ENCODE measurements at regions not wholly inside any gene's neighbourhood (a gene's known extent, or its start where the extent isn't known, plus 50 kb on each side); places are given as distances from the start of the nearest gene placed in this dataset.

GRCh38 chr3:10585945-10586344, 80.6 kb upstream of the ATP2B2 start:
- no peak for DNase-seq

GRCh38 chr3:10594915-10595314, 89.5 kb upstream of the ATP2B2 start:
- no peak for DNase-seq

DNA sequence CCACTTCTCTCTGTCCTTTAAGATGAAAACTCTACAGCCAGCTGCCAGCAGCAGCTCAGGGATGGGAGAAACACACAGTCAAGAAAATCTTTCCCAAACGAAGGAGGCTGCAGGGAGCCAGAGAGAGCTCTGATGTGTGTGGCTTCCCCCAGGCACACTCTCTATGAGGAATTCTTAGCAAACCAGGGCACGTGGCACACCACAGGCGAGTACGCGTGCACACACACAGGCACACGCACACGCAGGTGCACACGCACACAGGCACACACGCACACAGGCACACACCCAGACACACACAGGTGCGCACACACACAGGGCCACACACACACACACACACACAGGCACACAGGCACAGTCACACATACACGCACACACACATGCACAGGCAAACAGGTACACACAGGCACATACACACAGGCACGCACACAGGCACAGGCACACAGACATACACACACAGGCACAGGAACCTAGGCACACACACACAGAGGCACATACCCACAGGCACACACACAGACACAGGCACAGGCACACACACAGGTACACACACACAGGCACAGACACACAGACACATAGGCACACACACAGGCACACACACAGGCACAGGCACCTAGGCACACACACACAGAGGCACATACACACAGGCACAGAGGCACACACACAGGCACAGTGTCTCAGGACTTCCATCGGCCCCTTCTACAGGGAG, 91.5 kb upstream of the ATP2B2 start:
- DNase-seq: no peak

- DNase-seq: no peak
Observed at GRCh38 chr3:10597733-10598132, 92.3 kb upstream of the ATP2B2 start.

DNA sequence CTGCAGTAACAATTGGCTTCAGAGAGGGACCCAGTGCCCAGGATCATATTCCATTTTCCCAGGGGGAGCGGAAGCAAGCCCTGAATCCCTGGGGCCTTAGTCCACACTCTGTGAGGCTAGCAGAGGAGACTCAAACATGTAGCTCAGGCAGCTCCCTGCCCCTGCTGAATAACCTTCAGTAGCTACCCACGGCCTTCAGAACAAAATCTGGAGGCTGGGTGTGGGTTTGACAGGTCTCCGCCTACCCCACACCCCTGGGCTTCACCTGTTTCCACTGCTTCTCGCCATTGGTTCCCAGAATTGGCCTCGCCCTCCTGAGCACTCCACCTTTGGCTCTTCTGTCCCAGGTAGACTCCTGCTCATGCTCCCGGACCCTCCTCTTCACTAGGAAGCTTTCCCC, 93.6 kb upstream of the ATP2B2 start:
- no peak for DNase-seq

DNA sequence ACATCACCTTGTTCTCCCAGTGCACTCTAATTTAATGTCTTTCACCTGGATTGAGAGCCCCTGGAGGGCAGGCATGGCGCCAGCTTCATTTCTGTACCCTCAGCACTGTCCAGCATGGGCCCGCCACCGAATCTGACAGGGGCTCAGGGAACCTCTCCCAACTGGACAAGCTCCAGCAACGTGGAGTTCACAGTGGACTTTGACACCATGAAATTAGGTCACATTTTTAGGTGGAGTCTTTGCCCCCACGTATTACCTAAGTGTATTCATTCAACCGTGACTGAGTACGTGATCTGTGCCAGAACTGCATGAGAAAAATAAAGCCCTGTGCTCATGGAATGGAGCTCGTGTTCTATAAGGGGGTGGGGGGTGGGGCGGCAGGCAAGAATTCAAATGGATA, 94.1 kb upstream of the ATP2B2 start:
- no peak for DNase-seq

DNA sequence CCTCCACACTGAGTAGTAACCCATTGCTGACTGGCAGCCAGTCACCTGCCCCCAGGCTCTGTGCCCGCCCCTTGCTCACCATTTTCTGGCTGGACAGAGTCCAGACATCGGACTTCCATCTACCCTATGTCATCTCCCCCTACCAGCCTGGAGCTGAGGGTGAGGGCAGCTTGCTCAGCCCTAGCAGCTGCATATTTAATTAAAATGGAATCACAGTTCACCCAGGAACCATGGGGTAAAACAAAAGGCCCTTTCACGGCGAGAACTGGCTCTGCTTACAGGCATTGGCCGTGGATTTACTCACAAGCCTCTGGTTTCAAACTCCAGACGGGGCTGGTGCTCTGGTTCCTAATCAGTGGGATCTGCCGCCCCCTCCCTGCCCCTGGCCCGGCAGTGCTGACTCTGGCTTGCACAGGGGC, 94.9 kb upstream of the ATP2B2 start:
- no peak for DNase-seq

- no peak for DNase-seq
Observed at GRCh38 chr3:10600726-10601125, 95.3 kb upstream of the ATP2B2 start.

GRCh38 chr3:10601151-10601856, 95.9 kb upstream of the ATP2B2 start:
- DNase-seq: no peak

DNA sequence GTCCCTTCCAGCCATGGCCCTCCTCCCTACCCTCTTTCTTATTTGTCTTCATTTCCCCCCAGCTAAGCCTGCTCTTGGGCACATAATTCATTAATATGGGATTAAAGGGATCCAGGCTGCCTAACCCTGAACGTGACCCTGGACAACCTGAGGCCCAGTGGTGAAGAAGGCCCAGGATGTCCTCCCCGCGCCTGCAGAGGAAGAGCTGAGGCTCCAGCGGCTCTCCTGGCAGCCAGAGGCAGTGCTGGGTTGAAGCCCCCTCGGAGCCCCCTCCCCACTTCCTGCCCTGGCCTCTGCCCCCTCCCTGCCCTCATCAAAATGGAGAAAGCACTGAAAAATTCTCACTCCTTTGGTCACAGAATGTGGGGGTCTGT, 96.5 kb upstream of the ATP2B2 start:
- DNase-seq: no peak

DNA sequence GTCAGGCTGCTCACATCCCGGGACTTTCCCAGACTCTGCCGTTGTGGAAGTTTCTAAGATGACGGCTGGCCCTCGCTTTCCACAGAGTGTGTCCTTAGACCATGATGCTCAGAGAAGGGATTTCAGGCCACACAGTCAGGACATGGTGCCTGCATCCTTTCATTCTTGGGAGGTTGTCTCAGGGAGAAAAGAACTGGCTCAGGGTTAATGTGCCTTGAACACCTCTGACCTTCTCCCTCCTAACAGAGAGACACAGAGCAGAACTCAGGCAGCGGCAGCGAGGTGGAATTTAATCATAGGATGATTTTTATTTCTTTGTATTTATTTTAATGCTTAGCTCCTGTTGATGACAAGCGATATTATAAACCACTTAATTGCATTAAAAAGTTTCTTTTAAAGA, 96.9 kb upstream of the ATP2B2 start:
- DNase-seq: no peak

- no peak for DNase-seq
Observed at GRCh38 chr3:10602769-10603768, 97.7 kb upstream of the ATP2B2 start.

DNA sequence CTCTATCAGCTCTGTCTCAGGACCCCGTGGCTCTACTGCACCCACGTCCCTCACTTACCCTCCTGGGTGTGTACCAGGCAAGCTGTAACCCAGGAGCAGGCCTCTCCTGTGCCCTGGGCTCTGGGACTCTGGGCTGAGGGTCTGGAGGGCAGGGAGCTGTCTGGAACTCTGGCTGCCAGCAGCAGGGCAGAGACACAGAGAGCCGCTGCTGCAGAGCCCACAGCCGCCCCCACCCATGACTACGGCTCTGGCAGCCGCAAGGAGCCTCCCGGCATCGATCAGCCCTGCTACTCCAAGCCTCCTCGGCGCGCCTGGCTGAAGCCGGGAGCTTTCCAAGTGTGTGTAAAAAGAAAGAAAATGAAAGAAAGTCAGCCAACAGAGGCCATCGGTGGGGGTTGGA, 103.7 kb upstream of the ATP2B2 start:
- DNase-seq: no peak

- no peak for DNase-seq
Observed at GRCh38 chr3:10614168-10614567, 108.8 kb upstream of the ATP2B2 start.

GRCh38 chr3:10615715-10616114, 110.3 kb upstream of the ATP2B2 start:
- DNase-seq: no peak

- no peak for DNase-seq
Observed at GRCh38 chr3:10616321-10616720, 110.9 kb upstream of the ATP2B2 start.

DNA sequence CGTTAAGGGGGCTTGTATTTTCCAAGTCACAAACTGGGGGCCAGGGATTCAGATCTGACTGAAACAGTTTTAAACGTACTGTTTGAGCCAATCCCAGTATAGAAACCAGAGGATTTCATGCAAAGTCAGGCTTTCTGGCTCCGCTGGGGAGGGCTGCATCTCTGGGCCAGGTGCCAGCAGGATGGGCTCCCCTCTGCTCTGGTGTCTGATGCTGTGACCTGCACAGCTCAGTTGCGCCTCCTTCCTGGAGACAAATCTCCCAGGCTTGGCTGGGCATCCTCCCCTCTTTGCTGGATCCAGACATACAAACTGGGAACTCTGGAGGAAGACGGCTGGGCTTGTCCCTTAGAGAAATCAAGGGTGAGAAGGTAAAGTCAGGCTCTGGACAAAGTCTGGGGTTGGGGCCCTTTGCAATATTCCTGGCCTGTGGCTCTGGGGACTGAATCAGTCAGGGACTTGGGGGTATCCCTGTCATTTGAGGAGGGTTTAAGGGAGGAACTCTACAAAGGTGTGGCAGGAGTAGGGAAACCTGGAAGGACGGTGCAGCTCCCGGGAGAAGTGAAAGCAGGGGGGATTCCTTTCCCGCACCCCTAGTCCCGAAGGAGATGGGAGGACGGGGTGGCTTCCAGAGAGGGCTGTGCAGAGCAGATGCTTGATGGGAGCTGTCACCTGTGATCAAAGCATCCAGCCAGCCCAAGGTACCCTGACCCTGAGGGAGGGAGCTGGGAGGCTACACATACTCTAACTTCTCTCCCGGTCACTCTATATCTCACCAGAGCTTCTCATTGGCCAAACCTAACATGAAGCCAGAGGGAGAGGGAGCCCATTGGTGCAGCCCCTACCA, 114.8 kb upstream of the ATP2B2 start:
- DNase-seq: no peak

- DNase-seq: no peak
Observed at GRCh38 chr3:10620833-10621082, 115.4 kb upstream of the ATP2B2 start.

DNA sequence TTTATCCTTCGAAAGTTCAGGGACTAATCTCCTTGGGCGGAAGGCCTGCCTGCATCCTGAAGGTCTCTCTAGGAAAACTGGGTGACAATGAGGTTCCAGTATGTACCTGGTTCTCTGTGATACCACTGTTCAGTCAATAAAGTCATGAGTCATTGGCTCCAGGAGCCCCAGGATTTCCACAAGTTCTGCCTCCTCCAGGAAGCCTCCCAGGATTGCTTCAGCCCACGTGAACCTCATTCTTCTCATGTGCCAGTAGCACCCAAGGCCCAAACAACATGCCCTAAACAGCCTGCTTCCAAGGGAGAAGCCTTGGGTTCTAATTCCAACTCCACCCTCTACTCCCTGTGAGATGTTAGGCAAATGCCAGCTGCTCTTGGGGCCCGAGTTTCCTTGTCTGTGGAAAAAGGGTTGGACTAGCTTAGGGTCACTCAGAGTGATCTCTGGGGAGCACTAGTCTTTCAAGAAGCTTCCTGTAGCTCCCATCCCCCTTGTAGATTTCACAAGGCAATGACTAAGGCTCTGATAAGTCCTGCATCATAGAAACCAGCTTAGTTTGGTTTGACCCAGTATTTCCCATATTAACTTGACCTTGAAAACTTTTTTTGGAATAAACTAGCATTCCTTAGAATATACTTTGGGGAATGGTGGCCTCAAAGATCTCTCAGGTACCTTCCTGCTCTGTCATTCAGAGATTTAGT, 118.3 kb upstream of the ATP2B2 start:
- no peak for DNase-seq

GRCh38 chr3:10625323-10625722, 119.9 kb upstream of the ATP2B2 start:
- no peak for DNase-seq

- DNase-seq: no peak
Observed at GRCh38 chr3:10627884-10628572, 122.6 kb upstream of the ATP2B2 start.
